WTC11 (cell line): ENCODE measurements at regions not wholly inside any gene's neighbourhood (a gene's known extent, or its start where the extent isn't known, plus 50 kb on each side); places are given as distances from the start of the nearest gene placed in this dataset.

Source experiments
- ATAC-seq: fragments of 200-7000 bp; cut with Tn5 transposase; 2 replicates; pipeline ENCODE4 v1.10.0; 2021; ENCODE audit warnings: mild to moderate bottlenecking, moderate library complexity
- CTCF ChIA-PET: fragments of 300-600 bp; sonication (Branson Sonifier 250); formaldehyde crosslinking; loops from one replicate; lab custom pipeline; 2021; ENCODE audit warnings: antibody characterized with exemption; lab: Charles Lee
- POLR2A ChIA-PET: fragments of 350-600 bp; sonication (Branson Sonifier 250); formaldehyde crosslinking; loops from one replicate; lab custom pipeline; 2021; ENCODE audit warnings: antibody characterized with exemption; lab: Charles Lee
- DNase-seq: peaks from one replicate; pipeline ENCODE4 v3.0.0; 2021; ENCODE audit warnings: low spot score
- H3K27ac Mint-ChIP-seq: 2 replicates; pipeline ENCODE4 v1.8.0; 2021; ENCODE audit warnings: mixed read lengths
- H3K27me3 Mint-ChIP-seq: 2 replicates; pipeline ENCODE4 v1.8.0; 2021; ENCODE audit warnings: low read depth, mild to moderate bottlenecking, moderate library complexity, mixed read lengths
- H3K36me3 Mint-ChIP-seq: 2 replicates; pipeline ENCODE4 v1.8.0; 2021; ENCODE audit warnings: mixed read lengths
- H3K4me1 Mint-ChIP-seq: 2 replicates; pipeline ENCODE4 v1.8.0; 2022; ENCODE audit warnings: mixed read lengths
- H3K4me3 Mint-ChIP-seq: 2 replicates; pipeline ENCODE4 v1.8.0; 2021; ENCODE audit warnings: mild to moderate bottlenecking, moderate library complexity, mixed read lengths
- H3K9me3 Mint-ChIP-seq: 2 replicates; pipeline ENCODE4 v1.8.0; 2021; ENCODE audit warnings: mixed read lengths
- ATF2 ChIP-seq: sonication (generic); formaldehyde crosslinking; IDR thresholded peaks from 2 replicates; pipeline ENCODE4 v1.8.1; 2022; ENCODE audit warnings: low read depth, missing genetic modification reagents, borderline replicate concordance
- GTF2I ChIP-seq: fragments of 250-450 bp; sonication (Bioruptor Pico); conservative IDR thresholded peaks from 2 replicates; pipeline ENCODE4 v1.4.0; 2021; ENCODE audit warnings: mild to moderate bottlenecking
- HMGA2 ChIP-seq: fragments of 250-450 bp; sonication (Bioruptor Pico); IDR thresholded peaks from 2 replicates; pipeline ENCODE4 v1.4.0; 2021; ENCODE audit warnings: mild to moderate bottlenecking, moderate library complexity
- MLX ChIP-seq: sonication (generic); formaldehyde crosslinking; IDR thresholded peaks from 2 replicates; pipeline ENCODE4 v1.8.1; 2023; ENCODE audit warnings: mild to moderate bottlenecking, missing genetic modification reagents, moderate library complexity
- MXD4 ChIP-seq: fragments of 250-450 bp; sonication (Bioruptor Pico); IDR thresholded peaks from 2 replicates; pipeline ENCODE4 v1.8.0; 2021; ENCODE audit warnings: mild to moderate bottlenecking, moderate library complexity, borderline replicate concordance
- MYBL2 ChIP-seq: sonication (generic); formaldehyde crosslinking; IDR thresholded peaks from 2 replicates; pipeline ENCODE4 v1.8.1; 2023; ENCODE audit warnings: mild to moderate bottlenecking, moderate library complexity, missing genetic modification reagents
- NFE2L1 ChIP-seq: sonication (generic); formaldehyde crosslinking; IDR thresholded peaks from 2 replicates; pipeline ENCODE4 v1.8.1; 2023; ENCODE audit warnings: missing genetic modification reagents
- SMAD3 ChIP-seq: sonication (generic); formaldehyde crosslinking; IDR thresholded peaks from 2 replicates; pipeline ENCODE4 v1.8.0; 2022; ENCODE audit warnings: missing genetic modification reagents, mild to moderate bottlenecking, borderline replicate concordance
- SOX15 ChIP-seq: fragments of 250-450 bp; sonication (Bioruptor Pico); IDR thresholded peaks from 2 replicates; pipeline ENCODE4 v1.9.0; 2021; ENCODE audit warnings: mild to moderate bottlenecking
- TEAD1 ChIP-seq: sonication (generic); formaldehyde crosslinking; IDR thresholded peaks from 2 replicates; pipeline ENCODE4 v1.8.0; 2022; ENCODE audit warnings: mild to moderate bottlenecking, missing genetic modification reagents
- ZNF121 ChIP-seq: sonication (generic); formaldehyde crosslinking; IDR thresholded peaks from 2 replicates; pipeline ENCODE4 v1.8.0; 2023; ENCODE audit warnings: missing genetic modification reagents
- ZNF138 ChIP-seq: sonication (generic); formaldehyde crosslinking; conservative IDR thresholded peaks from 2 replicates; pipeline ENCODE4 v1.8.1; 2022; ENCODE audit warnings: mild to moderate bottlenecking, moderate library complexity, missing genetic modification reagents
- ZNF317 ChIP-seq: sonication (generic); formaldehyde crosslinking; IDR thresholded peaks from 2 replicates; pipeline ENCODE4 v1.8.1; 2023; ENCODE audit warnings: low read depth, mild to moderate bottlenecking, moderate library complexity, missing genetic modification reagents, borderline replicate concordance
- ZNF416 ChIP-seq: fragments of 250-450 bp; sonication (Bioruptor Pico); IDR thresholded peaks from 2 replicates; pipeline ENCODE4 v1.9.0; 2021; ENCODE audit warnings: mild to moderate bottlenecking, inconsistent platforms
- ZNF671 ChIP-seq: fragments of 250-450 bp; sonication (Bioruptor Pico); IDR thresholded peaks from 2 replicates; pipeline ENCODE4 v1.8.0; 2021; ENCODE audit warnings: mild to moderate bottlenecking
- TF ChIP-seq, protein P1 (sequence below): sonication (generic); formaldehyde crosslinking; IDR thresholded peaks from 2 replicates; pipeline ENCODE4 v1.8.1; 2023; ENCODE audit warnings: mild to moderate bottlenecking, moderate library complexity, missing genetic modification reagents
- TF ChIP-seq, protein P2 (sequence below): sonication (generic); formaldehyde crosslinking; conservative IDR thresholded peaks from 2 replicates; pipeline ENCODE4 v1.8.1; 2023; ENCODE audit warnings: mild to moderate bottlenecking, low read depth, missing genetic modification reagents, moderate library complexity
- TF ChIP-seq, protein P3 (sequence below): sonication (generic); formaldehyde crosslinking; IDR thresholded peaks from 2 replicates; pipeline ENCODE4 v1.8.0; 2022; ENCODE audit warnings: mild to moderate bottlenecking, missing genetic modification reagents
- TF ChIP-seq, protein P4 (sequence below): sonication (generic); formaldehyde crosslinking; conservative IDR thresholded peaks from 2 replicates; pipeline ENCODE4 v1.8.1; 2022; ENCODE audit warnings: mild to moderate bottlenecking, missing genetic modification reagents

DNA sequence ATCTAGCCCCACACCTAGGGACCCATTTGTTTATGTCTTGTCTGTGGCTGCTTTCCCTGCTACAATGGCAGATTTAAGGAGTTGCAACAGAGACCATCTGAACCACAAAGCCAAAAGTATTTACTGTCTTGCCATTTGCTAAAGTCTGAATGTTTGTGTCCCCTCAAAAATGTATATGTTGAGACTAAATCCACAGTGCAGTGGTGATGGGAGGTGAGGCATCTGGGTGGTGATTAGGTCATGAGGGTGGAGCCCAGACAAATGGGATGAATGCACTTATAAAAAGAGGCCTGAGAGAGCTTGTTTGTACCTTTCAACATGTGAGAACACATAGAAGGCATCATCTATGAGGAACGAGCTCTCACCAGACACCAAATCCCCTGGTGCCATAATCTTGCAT is 137.3 kb downstream of the TMEM144 start:
- CTCF ChIA-PET, result interaction anchor here (0.7 kb wide), 1 partner anchor 25 kb away, joined by 3 read pairs; no protein-coding TSS in a partner anchor
- H3K4me1 Mint-ChIP-seq, result peaks cover 9% of the 10 kb centered on the region
- TF ChIP-seq HMGA2 (CRISPR knock-in tag) (no peak), MLX (CRISPR knock-in tag) (no peak), MXD4 (CRISPR knock-in tag) (no peak), ZNF121 (CRISPR knock-in tag) (no peak), ZNF671 (CRISPR knock-in tag) (no peak), NFE2L1 (CRISPR knock-in tag) (no peak), ZNF138 (CRISPR knock-in tag) (no peak), ZNF317 (no peak), SOX15 (CRISPR knock-in tag) (no peak), ATF2 (CRISPR knock-in tag) (no peak), TEAD1 (CRISPR knock-in tag) (no peak), SMAD3 (CRISPR knock-in tag) (no peak), MYBL2 (CRISPR knock-in tag) (no peak), GTF2I (CRISPR knock-in tag) (no peak), ZNF416 (CRISPR knock-in tag) (no peak)
- TF ChIP-seq, protein P1, sequence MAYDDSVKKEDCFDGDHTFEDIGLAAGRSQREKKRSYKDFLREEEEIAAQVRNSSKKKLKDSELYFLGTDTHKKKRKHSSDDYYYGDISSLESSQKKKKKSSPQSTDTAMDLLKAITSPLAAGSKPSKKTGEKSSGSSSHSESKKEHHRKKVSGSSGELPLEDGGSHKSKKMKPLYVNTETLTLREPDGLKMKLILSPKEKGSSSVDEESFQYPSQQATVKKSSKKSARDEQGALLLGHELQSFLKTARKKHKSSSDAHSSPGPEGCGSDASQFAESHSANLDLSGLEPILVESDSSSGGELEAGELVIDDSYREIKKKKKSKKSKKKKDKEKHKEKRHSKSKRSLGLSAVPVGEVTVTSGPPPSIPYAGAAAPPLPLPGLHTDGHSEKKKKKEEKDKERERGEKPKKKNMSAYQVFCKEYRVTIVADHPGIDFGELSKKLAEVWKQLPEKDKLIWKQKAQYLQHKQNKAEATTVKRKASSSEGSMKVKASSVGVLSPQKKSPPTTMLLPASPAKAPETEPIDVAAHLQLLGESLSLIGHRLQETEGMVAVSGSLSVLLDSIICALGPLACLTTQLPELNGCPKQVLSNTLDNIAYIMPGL (CRISPR knock-in tag), result no peak
- TF ChIP-seq, protein P2, sequence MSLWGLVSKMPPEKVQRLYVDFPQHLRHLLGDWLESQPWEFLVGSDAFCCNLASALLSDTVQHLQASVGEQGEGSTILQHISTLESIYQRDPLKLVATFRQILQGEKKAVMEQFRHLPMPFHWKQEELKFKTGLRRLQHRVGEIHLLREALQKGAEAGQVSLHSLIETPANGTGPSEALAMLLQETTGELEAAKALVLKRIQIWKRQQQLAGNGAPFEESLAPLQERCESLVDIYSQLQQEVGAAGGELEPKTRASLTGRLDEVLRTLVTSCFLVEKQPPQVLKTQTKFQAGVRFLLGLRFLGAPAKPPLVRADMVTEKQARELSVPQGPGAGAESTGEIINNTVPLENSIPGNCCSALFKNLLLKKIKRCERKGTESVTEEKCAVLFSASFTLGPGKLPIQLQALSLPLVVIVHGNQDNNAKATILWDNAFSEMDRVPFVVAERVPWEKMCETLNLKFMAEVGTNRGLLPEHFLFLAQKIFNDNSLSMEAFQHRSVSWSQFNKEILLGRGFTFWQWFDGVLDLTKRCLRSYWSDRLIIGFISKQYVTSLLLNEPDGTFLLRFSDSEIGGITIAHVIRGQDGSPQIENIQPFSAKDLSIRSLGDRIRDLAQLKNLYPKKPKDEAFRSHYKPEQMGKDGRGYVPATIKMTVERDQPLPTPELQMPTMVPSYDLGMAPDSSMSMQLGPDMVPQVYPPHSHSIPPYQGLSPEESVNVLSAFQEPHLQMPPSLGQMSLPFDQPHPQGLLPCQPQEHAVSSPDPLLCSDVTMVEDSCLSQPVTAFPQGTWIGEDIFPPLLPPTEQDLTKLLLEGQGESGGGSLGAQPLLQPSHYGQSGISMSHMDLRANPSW, result no peak
- TF ChIP-seq, protein P3, sequence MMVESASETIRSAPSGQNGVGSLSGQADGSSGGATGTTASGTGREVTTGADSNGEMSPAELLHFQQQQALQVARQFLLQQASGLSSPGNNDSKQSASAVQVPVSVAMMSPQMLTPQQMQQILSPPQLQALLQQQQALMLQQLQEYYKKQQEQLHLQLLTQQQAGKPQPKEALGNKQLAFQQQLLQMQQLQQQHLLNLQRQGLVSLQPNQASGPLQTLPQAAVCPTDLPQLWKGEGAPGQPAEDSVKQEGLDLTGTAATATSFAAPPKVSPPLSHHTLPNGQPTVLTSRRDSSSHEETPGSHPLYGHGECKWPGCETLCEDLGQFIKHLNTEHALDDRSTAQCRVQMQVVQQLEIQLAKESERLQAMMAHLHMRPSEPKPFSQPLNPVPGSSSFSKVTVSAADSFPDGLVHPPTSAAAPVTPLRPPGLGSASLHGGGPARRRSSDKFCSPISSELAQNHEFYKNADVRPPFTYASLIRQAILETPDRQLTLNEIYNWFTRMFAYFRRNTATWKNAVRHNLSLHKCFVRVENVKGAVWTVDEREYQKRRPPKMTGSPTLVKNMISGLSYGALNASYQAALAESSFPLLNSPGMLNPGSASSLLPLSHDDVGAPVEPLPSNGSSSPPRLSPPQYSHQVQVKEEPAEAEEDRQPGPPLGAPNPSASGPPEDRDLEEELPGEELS (CRISPR knock-in tag), result no peak
- TF ChIP-seq, protein P4, sequence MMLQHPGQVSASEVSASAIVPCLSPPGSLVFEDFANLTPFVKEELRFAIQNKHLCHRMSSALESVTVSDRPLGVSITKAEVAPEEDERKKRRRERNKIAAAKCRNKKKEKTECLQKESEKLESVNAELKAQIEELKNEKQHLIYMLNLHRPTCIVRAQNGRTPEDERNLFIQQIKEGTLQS, result no peak
- no peak for DNase-seq
- H3K27me3 Mint-ChIP-seq, result no peaks in the 10 kb centered on the region
- H3K4me3 Mint-ChIP-seq, result no peak overlapping the region
- H3K27ac Mint-ChIP-seq, result no peak overlapping the region
- POLR2A ChIA-PET, result no interaction called here
- no peaks in the 10 kb centered on the region for H3K9me3 Mint-ChIP-seq
- no peak for ATAC-seq
- H3K36me3 Mint-ChIP-seq, result no peaks in the 10 kb centered on the region
